Ovary (tissue), 3 donors: ENCODE measurements at regions not wholly inside any gene's neighbourhood (a gene's known extent, or its start where the extent isn't known, plus 50 kb on each side); places are given as distances from the start of the nearest gene placed in this dataset.

Experiments
- EP300 ChIP-seq: sonication (generic); formaldehyde crosslinking; IDR thresholded peaks from one replicate; pipeline ENCODE4 v1.6.1; 2017; ENCODE audit warnings: antibody characterized with exemption
- POLR2A ChIP-seq: fragments of 450-650 bp; IDR thresholded peaks from one replicate; pipeline ENCODE4 v1.6.1; 2017; ENCODE audit warnings: antibody characterized with exemption, mild to moderate bottlenecking, moderate library complexity
- TF ChIP-seq, protein P1 (sequence below), 3 donors: fragments of 450-650 bp in 2 of 3; fragments of 200-600 bp in 1 of 3; IDR thresholded peaks; one replicate each; pipeline versions ENCODE4 v1.5.1 to v1.8.0; 2016 to 2022; ENCODE audit warnings: antibody characterized with exemption in 3 of 3, mild to moderate bottlenecking in 1 of 3
- donor health status: DM: no; HTN: no; CAD: no.

DNA sequence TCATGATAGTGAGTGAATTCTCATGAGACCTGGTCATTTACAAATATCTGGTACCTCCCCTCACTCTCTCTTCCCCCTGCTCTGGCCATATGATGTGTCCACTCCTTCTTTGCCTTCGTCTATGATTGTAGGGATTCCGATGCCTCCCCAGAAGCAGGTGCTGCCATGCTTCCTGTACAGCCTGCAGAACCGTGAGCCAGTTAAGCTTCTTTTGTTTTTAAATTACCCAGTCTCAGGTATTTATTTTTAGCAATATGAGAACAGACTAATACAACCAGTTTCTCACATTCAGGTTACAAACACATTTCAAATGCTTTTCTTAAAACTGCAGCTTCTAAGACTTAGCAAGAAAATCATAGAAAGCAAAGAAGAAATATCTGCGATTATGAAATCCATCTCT is 321.2 kb upstream of the CDH7 start:
- TF ChIP-seq EP300, result no peak
- TF ChIP-seq, protein P1, sequence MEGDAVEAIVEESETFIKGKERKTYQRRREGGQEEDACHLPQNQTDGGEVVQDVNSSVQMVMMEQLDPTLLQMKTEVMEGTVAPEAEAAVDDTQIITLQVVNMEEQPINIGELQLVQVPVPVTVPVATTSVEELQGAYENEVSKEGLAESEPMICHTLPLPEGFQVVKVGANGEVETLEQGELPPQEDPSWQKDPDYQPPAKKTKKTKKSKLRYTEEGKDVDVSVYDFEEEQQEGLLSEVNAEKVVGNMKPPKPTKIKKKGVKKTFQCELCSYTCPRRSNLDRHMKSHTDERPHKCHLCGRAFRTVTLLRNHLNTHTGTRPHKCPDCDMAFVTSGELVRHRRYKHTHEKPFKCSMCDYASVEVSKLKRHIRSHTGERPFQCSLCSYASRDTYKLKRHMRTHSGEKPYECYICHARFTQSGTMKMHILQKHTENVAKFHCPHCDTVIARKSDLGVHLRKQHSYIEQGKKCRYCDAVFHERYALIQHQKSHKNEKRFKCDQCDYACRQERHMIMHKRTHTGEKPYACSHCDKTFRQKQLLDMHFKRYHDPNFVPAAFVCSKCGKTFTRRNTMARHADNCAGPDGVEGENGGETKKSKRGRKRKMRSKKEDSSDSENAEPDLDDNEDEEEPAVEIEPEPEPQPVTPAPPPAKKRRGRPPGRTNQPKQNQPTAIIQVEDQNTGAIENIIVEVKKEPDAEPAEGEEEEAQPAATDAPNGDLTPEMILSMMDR (IDR thresholded peaks at IDR 0.05), result no peak
- no peak for TF ChIP-seq POLR2A
